Esophagus squamous epithelium (tissue), 5 donors: ENCODE measurements at regions not wholly inside any gene's neighbourhood (a gene's known extent, or its start where the extent isn't known, plus 50 kb on each side); places are given as distances from the start of the nearest gene placed in this dataset.

Experiments
- DNase-seq: peaks from one replicate; lab custom pipeline; 2025; lab: John Stamatoyannopoulos, UW
- H3K27ac ChIP-seq, 4 donors: fragments of 200-600 bp; sonication (generic); one replicate each; pipeline ENCODE4 v1.5.1; 2016 to 2019; ENCODE audit warnings: mild to moderate bottlenecking in 1 of 4
- H3K27me3 ChIP-seq, 4 donors: fragments of 200-600 bp; sonication (generic); 1 replicate in 3 of 4; 2 replicates in 1 of 4; pipeline versions ENCODE4 v1.5.1 to v1.6.0; 2017 to 2021; ENCODE audit warnings: antibody characterized with exemption in 1 of 4
- H3K36me3 ChIP-seq, 3 donors: fragments of 200-600 bp; sonication (generic); one replicate each; pipeline ENCODE4 v1.5.1; 2016 to 2019
- H3K4me1 ChIP-seq, 3 donors: fragments of 200-600 bp; sonication (generic); one replicate each; pipeline ENCODE4 v1.5.1; 2017 to 2019
- H3K4me3 ChIP-seq, 4 donors: fragments of 200-600 bp; sonication (generic); 1 replicate in 3 of 4; 2 replicates in 1 of 4; pipeline ENCODE4 v1.5.1; 2016 to 2019; ENCODE audit warnings: mild to moderate bottlenecking in 2 of 4, moderate library complexity in 1 of 4
- H3K9me3 ChIP-seq, 3 donors: fragments of 200-600 bp; sonication (generic); one replicate each; pipeline ENCODE4 v1.5.1; 2016 to 2019
- CTCF ChIP-seq, 6 experiments: fragments of 450-650 bp in 4 of 6; fragments of 200-600 bp in 2 of 6; sonication (generic) in 2 of 6; IDR thresholded peaks; one replicate each; pipeline ENCODE4 v1.5.1; 2016 to 2019; ENCODE audit warnings: antibody characterized with exemption in 6 of 6, mild to moderate bottlenecking in 4 of 6, moderate library complexity in 4 of 6
- POLR2A ChIP-seq, 4 donors: fragments of 450-650 bp; IDR thresholded peaks; one replicate each; pipeline ENCODE4 v1.6.1; 2017; ENCODE audit warnings: antibody characterized with exemption in 4 of 4, mild to moderate bottlenecking in 4 of 4, moderate library complexity in 3 of 4
- WGBS, 2 donors: methylation state at CpG; one replicate each; pipeline ENCODE4 v1.1.5; 2018; 5-methylcytosine and 5-hydroxymethylcytosine counted together
- intact Hi-C: fragments of 100-400 bp; cut with DNase I; formaldehyde crosslinking; loops from one replicate; pipeline ENCODE4 v1.15.0; 2022
- donor health status: DM: yes; HTN: yes; CAD: no.

- no peak for DNase-seq
- Histone ChIP-seq H3K27ac (no peak overlapping the region), H3K4me1 (no peaks in the 10 kb centered on the region), H3K9me3 (no peaks in the 10 kb centered on the region), H3K36me3 (no peaks in the 10 kb centered on the region), H3K27me3 (no peaks in the 10 kb centered on the region), H3K4me3 (no peak overlapping the region)
- TF ChIP-seq POLR2A (IDR thresholded peaks at IDR 0.05) (no peak), CTCF (IDR thresholded peaks at IDR 0.05) (no peak)
- intact Hi-C loops: no loop called here
- 89 to 94% methylated on average over 2 of the region's 2 CpGs for WGBS, 2 donors
These were observed 438.4 kb upstream of the KLHL29 start for GRCh38 chr2:22946553-22946952.

- Histone ChIP-seq H3K4me3 (no peak overlapping the region), H3K4me1 (no peaks in the 10 kb centered on the region), H3K9me3 (no peaks in the 10 kb centered on the region), H3K27me3 (no peaks in the 10 kb centered on the region), H3K27ac (no peak overlapping the region), H3K36me3 (no peaks in the 10 kb centered on the region)
- TF ChIP-seq POLR2A (IDR thresholded peaks at IDR 0.05) (no peak), CTCF (IDR thresholded peaks at IDR 0.05) (no peak)
- intact Hi-C loops: no loop called here
- 69 to 87% methylated on average over 3 to 4 of the region's 4 CpGs for WGBS, 2 donors
- DNase-seq: no peak
These were observed 437.2 kb upstream of the KLHL29 start for GRCh38 chr2:22947741-22948140.

- H3K27ac ChIP-seq: no peak overlapping the region
- no peaks in the 10 kb centered on the region for H3K27me3 ChIP-seq
- DNase-seq: no peak
- H3K4me1 ChIP-seq: no peaks in the 10 kb centered on the region
- H3K36me3 ChIP-seq: no peaks in the 10 kb centered on the region
- intact Hi-C loops: no loop called here
- 48 to 64% methylated on average over 2 of the region's 2 CpGs for WGBS, 2 donors
- H3K9me3 ChIP-seq: no peaks in the 10 kb centered on the region
- H3K4me3 ChIP-seq: no peak overlapping the region
- TF ChIP-seq CTCF (IDR thresholded peaks at IDR 0.05) (no peak), POLR2A (IDR thresholded peaks at IDR 0.05) (no peak)
These were observed 434.5 kb upstream of the KLHL29 start for GRCh38 chr2:22950431-22950830.

GRCh38 chr2:22952656-22953225, 432.2 kb upstream of the KLHL29 start:
- Histone ChIP-seq H3K36me3 (no peaks in the 10 kb centered on the region), H3K27me3 (no peaks in the 10 kb centered on the region), H3K4me3 (no peak overlapping the region), H3K4me1 (no peaks in the 10 kb centered on the region), H3K27ac (no peak overlapping the region), H3K9me3 (no peaks in the 10 kb centered on the region)
- intact Hi-C loops: no loop called here
- DNase-seq: no peak
- TF ChIP-seq CTCF (IDR thresholded peaks at IDR 0.05) (no peak), POLR2A (IDR thresholded peaks at IDR 0.05) (no peak)
- 58 to 82% methylated on average over 6 of the region's 6 CpGs for WGBS, 2 donors

GRCh38 chr2:22957446-22957845, 427.5 kb upstream of the KLHL29 start:
- WGBS, 2 donors: 74 to 89% methylated on average over 5 of the region's 5 CpGs
- Histone ChIP-seq H3K4me1 (no peaks in the 10 kb centered on the region), H3K27me3 (no peaks in the 10 kb centered on the region), H3K27ac (no peak overlapping the region), H3K4me3 (no peak overlapping the region), H3K36me3 (no peaks in the 10 kb centered on the region), H3K9me3 (no peaks in the 10 kb centered on the region)
- DNase-seq: no peak
- TF ChIP-seq CTCF (IDR thresholded peaks at IDR 0.05) (no peak), POLR2A (IDR thresholded peaks at IDR 0.05) (no peak)
- intact Hi-C loops: no loop called here
